ENCODE measurements at regions not wholly inside any gene's neighbourhood (a gene's known extent, or its start where the extent isn't known, plus 50 kb on each side); places are given as distances from the start of the nearest gene placed in this dataset.

DNA sequence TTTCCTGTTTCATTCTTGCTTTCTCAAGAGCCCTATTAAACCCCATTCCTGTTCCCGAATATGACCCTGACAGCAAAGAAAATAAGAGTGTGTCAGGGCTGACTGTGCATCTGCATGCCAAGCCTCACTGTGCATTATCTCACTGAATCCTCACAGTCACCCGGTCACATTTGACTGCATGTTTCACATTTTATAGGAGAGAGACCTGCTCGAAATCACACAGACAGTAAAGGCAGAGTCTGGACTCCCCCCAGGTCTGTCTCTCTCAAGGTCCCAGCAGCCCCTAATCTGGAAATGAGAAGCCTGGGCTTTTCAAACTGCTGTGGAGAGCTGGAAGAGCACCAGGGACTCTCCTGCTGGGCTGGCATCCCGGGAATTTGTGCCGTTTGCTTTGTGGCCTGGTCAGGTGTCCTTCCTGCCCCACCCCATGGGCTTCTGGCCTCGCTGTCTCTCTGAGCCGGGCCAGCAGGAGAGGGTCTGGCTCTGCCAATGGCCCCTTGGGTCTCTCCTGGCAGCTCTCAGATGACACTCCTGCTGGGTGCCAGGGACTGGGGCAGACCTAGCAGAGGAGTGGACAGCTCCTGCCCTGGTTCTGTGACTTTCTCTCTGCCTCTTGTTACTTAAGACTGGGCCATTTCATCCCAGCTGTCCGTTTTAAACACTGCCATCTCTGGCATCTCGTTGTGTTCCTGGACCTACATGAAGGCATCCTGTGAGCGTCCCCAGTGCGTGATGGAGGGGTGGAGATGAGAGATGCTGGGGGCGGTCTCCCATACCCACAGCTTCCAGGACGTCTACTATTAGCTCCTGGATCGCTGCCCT lies 173.6 kb downstream of the ARHGAP12 start:
- TF ChIP-seq, protein P1, sequence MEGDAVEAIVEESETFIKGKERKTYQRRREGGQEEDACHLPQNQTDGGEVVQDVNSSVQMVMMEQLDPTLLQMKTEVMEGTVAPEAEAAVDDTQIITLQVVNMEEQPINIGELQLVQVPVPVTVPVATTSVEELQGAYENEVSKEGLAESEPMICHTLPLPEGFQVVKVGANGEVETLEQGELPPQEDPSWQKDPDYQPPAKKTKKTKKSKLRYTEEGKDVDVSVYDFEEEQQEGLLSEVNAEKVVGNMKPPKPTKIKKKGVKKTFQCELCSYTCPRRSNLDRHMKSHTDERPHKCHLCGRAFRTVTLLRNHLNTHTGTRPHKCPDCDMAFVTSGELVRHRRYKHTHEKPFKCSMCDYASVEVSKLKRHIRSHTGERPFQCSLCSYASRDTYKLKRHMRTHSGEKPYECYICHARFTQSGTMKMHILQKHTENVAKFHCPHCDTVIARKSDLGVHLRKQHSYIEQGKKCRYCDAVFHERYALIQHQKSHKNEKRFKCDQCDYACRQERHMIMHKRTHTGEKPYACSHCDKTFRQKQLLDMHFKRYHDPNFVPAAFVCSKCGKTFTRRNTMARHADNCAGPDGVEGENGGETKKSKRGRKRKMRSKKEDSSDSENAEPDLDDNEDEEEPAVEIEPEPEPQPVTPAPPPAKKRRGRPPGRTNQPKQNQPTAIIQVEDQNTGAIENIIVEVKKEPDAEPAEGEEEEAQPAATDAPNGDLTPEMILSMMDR (IDR thresholded peaks at IDR 0.05; ENCODE audit: borderline replicate concordance, extremely low read depth, insufficient read depth) = no peak
- intact Hi-C loops (cut with DNase I) = no loop called here
- H3K9ac ChIP-seq (ENCODE audit: low read length in 3 of 3) = no peak overlapping the region
- no peak for DNase-seq
- no peak overlapping the region for H3K4me3 ChIP-seq (ENCODE audit: low read length in 3 of 3)
- peaks cover 0 to 4% (median 0%) of the 10 kb centered on the region in 3 donors for H3K4me1 ChIP-seq (ENCODE audit: control insufficient read depth in 2 of 3, insufficient read depth in 2 of 3, low read depth in 1 of 3, low read length in 3 of 3)
- H3K9me3 ChIP-seq (ENCODE audit: control insufficient read depth in 2 of 3, insufficient read depth in 1 of 3, low read length in 3 of 3) = no peaks in the 10 kb centered on the region
- FAIRE-seq = no peak
- no peaks in the 10 kb centered on the region for H3K36me3 ChIP-seq (ENCODE audit: control insufficient read depth in 2 of 3, insufficient read depth in 3 of 3, low read length in 3 of 3)
- no peak overlapping the region for H3K27ac ChIP-seq (ENCODE audit: low read depth in 2 of 2, low read length in 2 of 2)
- no peaks in the 10 kb centered on the region for H3K27me3 ChIP-seq (ENCODE audit: control insufficient read depth, insufficient read depth, low read length)

DNA sequence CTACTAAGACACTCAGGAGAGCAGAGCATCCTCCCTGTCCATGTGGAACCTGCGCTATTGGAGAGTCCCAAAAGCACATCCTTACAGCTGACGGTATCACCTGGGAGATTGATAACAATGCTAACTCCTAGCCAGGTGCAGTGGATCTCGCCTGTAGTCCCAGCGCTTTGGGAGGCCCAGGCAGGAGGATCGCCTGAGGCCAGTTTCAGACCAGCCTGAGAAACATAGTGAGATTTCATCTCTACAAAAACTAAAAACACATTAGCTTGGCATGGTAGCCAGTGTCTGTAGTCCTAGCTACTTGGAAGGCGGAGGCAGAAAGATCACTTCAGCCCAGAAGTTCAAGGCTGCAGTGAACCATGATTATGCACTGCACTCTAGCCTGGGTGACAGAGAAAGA lies 174.9 kb downstream of the ARHGAP12 start:
- peaks cover 0 to 4% (median 0%) of the 10 kb centered on the region in 3 donors for H3K4me1 ChIP-seq (ENCODE audit: control insufficient read depth in 2 of 3, insufficient read depth in 2 of 3, low read depth in 1 of 3, low read length in 3 of 3)
- no peaks in the 10 kb centered on the region for H3K36me3 ChIP-seq (ENCODE audit: control insufficient read depth in 2 of 3, insufficient read depth in 3 of 3, low read length in 3 of 3)
- no peaks in the 10 kb centered on the region for H3K9me3 ChIP-seq (ENCODE audit: control insufficient read depth in 2 of 3, insufficient read depth in 1 of 3, low read length in 3 of 3)
- DNase-seq (no peak), FAIRE-seq (no peak)
- intact Hi-C loops (cut with DNase I) = no loop called here
- no peaks in the 10 kb centered on the region for H3K27me3 ChIP-seq (ENCODE audit: control insufficient read depth, insufficient read depth, low read length)
- no peak overlapping the region for H3K4me3 ChIP-seq (ENCODE audit: low read length in 3 of 3)
- TF ChIP-seq, protein P1 (IDR thresholded peaks at IDR 0.05; ENCODE audit: borderline replicate concordance, extremely low read depth, insufficient read depth) = no peak
- no peak overlapping the region for H3K9ac ChIP-seq (ENCODE audit: low read length in 3 of 3)
- H3K27ac ChIP-seq (ENCODE audit: low read depth in 2 of 2, low read length in 2 of 2) = no peak overlapping the region

DNA sequence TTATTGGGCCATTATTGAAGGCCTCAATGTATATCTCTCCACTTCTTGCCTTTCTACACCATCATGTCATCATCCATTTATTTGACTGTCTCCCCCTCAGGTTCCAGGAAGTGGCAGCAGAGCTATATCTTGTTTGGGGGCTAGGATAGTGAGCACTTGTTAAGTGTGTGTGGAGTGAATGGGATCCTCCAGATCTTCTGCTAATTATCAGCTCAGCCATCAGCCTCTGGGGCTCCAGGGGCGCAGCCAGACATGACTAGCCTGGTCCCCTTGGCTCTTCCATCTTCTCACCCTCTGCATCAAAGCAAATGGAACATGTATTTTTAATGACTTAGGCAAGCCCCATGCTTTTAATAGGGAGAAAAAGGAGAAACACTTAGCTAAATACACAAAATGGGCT lies 176.5 kb downstream of the ARHGAP12 start:
- H3K4me3 ChIP-seq (ENCODE audit: low read length in 3 of 3) = no peak overlapping the region
- H3K9me3 ChIP-seq (ENCODE audit: control insufficient read depth in 2 of 3, insufficient read depth in 1 of 3, low read length in 3 of 3) = no peaks in the 10 kb centered on the region
- H3K27ac ChIP-seq (ENCODE audit: low read depth in 2 of 2, low read length in 2 of 2) = no peak overlapping the region
- H3K4me1 ChIP-seq (ENCODE audit: control insufficient read depth in 2 of 3, insufficient read depth in 2 of 3, low read depth in 1 of 3, low read length in 3 of 3) = peaks cover 0 to 4% (median 0%) of the 10 kb centered on the region in 3 donors
- FAIRE-seq = no peak
- DNase-seq = no peak
- no peaks in the 10 kb centered on the region for H3K36me3 ChIP-seq (ENCODE audit: control insufficient read depth in 2 of 3, insufficient read depth in 3 of 3, low read length in 3 of 3)
- intact Hi-C loops (cut with DNase I) = no loop called here
- TF ChIP-seq, protein P1 (IDR thresholded peaks at IDR 0.05; ENCODE audit: borderline replicate concordance, extremely low read depth, insufficient read depth) = no peak
- H3K9ac ChIP-seq (ENCODE audit: low read length in 3 of 3) = no peak overlapping the region
- H3K27me3 ChIP-seq (ENCODE audit: control insufficient read depth, insufficient read depth, low read length) = no peaks in the 10 kb centered on the region
